HEK293 (cell line): ENCODE measurements at regions not wholly inside any gene's neighbourhood (a gene's known extent, or its start where the extent isn't known, plus 50 kb on each side); places are given as distances from the start of the nearest gene placed in this dataset.

ENCODE experiments used
- ATF2 ChIP-seq: fragments of 450-650 bp; formaldehyde crosslinking; IDR thresholded peaks from 2 replicates; pipeline ENCODE4 v1.5.1; 2016; ENCODE audit warnings: missing biosample characterization, missing genetic modification characterization, low read depth
- CTCF ChIP-seq: fragments of 450-650 bp; formaldehyde crosslinking; IDR thresholded peaks from 2 replicates; pipeline ENCODE4 v1.5.1; 2016; ENCODE audit warnings: missing biosample characterization, missing genetic modification characterization
- EGR2 ChIP-seq: fragments of 450-650 bp; formaldehyde crosslinking; IDR thresholded peaks from 2 replicates; pipeline ENCODE4 v1.5.1; 2016; ENCODE audit warnings: low read depth, missing biosample characterization, missing genetic modification characterization
- ZNF133 ChIP-seq: fragments of 450-650 bp; formaldehyde crosslinking; IDR thresholded peaks from 2 replicates; pipeline ENCODE4 v1.5.1; 2016; ENCODE audit warnings: missing biosample characterization, missing genetic modification characterization
- ZNF274 ChIP-seq, 2 experiments: fragments of 200-500 bp in 1 of 2; fragments of 450-650 bp in 1 of 2; sonication (Bioruptor generic) in 1 of 2; formaldehyde crosslinking in 1 of 2; IDR thresholded peaks; 2 replicates each; pipeline versions ENCODE4 v1.5.1 to v1.6.1; 2014 to 2016; ENCODE audit warnings: borderline replicate concordance in 1 of 2, inconsistent platforms in 1 of 2, low read length in 1 of 2, missing biosample characterization in 1 of 2, missing genetic modification characterization in 1 of 2
- TF ChIP-seq, protein P1 (sequence below): fragments of 450-650 bp; formaldehyde crosslinking; IDR thresholded peaks from 2 replicates; pipeline ENCODE4 v1.5.1; 2017; ENCODE audit warnings: missing biosample characterization, missing genetic modification characterization
- TF ChIP-seq, protein P2 (sequence below): fragments of 450-650 bp; formaldehyde crosslinking; IDR thresholded peaks from 2 replicates; pipeline ENCODE4 v1.5.1; 2016; ENCODE audit warnings: missing biosample characterization, missing genetic modification characterization
- TF ChIP-seq, protein P3 (sequence below): fragments of 450-650 bp; formaldehyde crosslinking; conservative IDR thresholded peaks from 2 replicates; pipeline ENCODE4 v1.5.1; 2016; ENCODE audit warnings: low read depth, missing biosample characterization, missing genetic modification characterization

- TF ChIP-seq, protein P1, sequence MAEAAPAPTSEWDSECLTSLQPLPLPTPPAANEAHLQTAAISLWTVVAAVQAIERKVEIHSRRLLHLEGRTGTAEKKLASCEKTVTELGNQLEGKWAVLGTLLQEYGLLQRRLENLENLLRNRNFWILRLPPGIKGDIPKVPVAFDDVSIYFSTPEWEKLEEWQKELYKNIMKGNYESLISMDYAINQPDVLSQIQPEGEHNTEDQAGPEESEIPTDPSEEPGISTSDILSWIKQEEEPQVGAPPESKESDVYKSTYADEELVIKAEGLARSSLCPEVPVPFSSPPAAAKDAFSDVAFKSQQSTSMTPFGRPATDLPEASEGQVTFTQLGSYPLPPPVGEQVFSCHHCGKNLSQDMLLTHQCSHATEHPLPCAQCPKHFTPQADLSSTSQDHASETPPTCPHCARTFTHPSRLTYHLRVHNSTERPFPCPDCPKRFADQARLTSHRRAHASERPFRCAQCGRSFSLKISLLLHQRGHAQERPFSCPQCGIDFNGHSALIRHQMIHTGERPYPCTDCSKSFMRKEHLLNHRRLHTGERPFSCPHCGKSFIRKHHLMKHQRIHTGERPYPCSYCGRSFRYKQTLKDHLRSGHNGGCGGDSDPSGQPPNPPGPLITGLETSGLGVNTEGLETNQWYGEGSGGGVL (tag by site-specific recombination) = no peak
- TF ChIP-seq CTCF (tag by site-specific recombination) (no peak), ZNF274 (IDR thresholded peaks at IDR 0.05; ENCODE audit: low read length) (no peak), ZNF274 (tag by site-specific recombination; IDR thresholded peaks at IDR 0.05; ENCODE audit: borderline replicate concordance) (no peak), EGR2 (tag by site-specific recombination) (no peak), ZNF133 (no peak), ATF2 (tag by site-specific recombination) (no peak)
- TF ChIP-seq, protein P2, sequence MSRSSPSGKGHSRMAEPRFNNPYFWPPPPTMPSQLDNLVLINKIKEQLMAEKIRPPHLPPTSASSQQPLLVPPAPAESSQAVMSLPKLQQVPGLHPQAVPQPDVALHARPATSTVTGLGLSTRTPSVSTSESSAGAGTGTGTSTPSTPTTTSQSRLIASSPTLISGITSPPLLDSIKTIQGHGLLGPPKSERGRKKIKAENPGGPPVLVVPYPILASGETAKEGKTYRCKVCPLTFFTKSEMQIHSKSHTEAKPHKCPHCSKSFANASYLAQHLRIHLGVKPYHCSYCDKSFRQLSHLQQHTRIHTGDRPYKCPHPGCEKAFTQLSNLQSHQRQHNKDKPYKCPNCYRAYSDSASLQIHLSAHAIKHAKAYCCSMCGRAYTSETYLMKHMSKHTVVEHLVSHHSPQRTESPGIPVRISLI (tag by site-specific recombination) = no peak
- TF ChIP-seq, protein P3, sequence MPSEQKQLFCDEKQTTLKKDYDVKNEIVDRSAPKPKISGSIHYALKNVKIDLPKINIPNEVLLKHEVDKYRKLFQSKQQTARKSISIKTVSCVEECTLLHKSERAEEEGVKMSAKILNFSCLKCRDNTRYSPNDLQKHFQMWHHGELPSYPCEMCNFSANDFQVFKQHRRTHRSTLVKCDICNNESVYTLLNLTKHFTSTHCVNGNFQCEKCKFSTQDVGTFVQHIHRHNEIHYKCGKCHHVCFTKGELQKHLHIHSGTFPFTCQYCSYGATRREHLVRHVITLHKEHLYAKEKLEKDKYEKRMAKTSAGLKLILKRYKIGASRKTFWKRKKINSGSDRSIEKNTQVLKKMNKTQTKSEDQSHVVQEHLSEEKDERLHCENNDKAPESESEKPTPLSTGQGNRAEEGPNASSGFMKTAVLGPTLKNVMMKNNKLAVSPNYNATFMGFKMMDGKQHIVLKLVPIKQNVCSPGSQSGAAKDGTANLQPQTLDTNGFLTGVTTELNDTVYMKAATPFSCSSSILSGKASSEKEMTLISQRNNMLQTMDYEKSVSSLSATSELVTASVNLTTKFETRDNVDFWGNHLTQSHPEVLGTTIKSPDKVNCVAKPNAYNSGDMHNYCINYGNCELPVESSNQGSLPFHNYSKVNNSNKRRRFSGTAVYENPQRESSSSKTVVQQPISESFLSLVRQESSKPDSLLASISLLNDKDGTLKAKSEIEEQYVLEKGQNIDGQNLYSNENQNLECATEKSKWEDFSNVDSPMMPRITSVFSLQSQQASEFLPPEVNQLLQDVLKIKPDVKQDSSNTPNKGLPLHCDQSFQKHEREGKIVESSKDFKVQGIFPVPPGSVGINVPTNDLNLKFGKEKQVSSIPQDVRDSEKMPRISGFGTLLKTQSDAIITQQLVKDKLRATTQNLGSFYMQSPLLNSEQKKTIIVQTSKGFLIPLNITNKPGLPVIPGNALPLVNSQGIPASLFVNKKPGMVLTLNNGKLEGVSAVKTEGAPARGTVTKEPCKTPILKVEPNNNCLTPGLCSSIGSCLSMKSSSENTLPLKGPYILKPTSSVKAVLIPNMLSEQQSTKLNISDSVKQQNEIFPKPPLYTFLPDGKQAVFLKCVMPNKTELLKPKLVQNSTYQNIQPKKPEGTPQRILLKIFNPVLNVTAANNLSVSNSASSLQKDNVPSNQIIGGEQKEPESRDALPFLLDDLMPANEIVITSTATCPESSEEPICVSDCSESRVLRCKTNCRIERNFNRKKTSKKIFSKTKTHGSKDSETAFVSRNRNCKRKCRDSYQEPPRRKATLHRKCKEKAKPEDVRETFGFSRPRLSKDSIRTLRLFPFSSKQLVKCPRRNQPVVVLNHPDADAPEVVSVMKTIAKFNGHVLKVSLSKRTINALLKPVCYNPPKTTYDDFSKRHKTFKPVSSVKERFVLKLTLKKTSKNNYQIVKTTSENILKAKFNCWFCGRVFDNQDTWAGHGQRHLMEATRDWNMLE (tag by site-specific recombination) = no peak
Measured at GRCh38 chr6:4372866-4373265, 237.5 kb upstream of the ECI2 start.
